ENCODE measurements at regions not wholly inside any gene's neighbourhood (a gene's known extent, or its start where the extent isn't known, plus 50 kb on each side); places are given as distances from the start of the nearest gene placed in this dataset.

GRCh38 chr6:164842085-164842484, 467.3 kb downstream of the C6orf118 start:
- Histone ChIP-seq H4K8ac (replicated peaks; ENCODE audit: insufficient read length, low read depth, low read length) (no peak overlapping the region), H3K79me1 (ENCODE audit: insufficient read depth, low read depth, low read length, poor library complexity, severe bottlenecking) (no peaks in the 10 kb centered on the region), H2AFZ (ENCODE audit: low read length) (no peak overlapping the region), H3K23me2 (ENCODE audit: insufficient read length, low read depth, low read length, poor library complexity, severe bottlenecking) (no peaks in the 10 kb centered on the region), H4K91ac (ENCODE audit: insufficient read length, low read depth, low read length) (no peak overlapping the region), H3K4me2 (ENCODE audit: insufficient read depth, insufficient read length, low read length) (no peak overlapping the region), H3K56ac (ENCODE audit: insufficient read length, low read depth, low read length) (no peak overlapping the region), H4K5ac (ENCODE audit: insufficient read length, low read depth, low read length) (no peak overlapping the region), H2BK20ac (ENCODE audit: low read depth, low read length, poor library complexity, severe bottlenecking) (no peak overlapping the region), H4K20me1 (ENCODE audit: control insufficient read depth, insufficient read depth, insufficient read length) (no peaks in the 10 kb centered on the region), H3K18ac (ENCODE audit: insufficient read length, low read depth, low read length) (no peak overlapping the region), H3K79me2 (ENCODE audit: insufficient read depth, low read length) (no peaks in the 10 kb centered on the region), H3K14ac (ENCODE audit: insufficient read depth, low read length) (no peak overlapping the region), H3K9ac (ENCODE audit: extremely low read depth, insufficient read length, low read length) (no peak overlapping the region), H3T11ph (ENCODE audit: low read length) (no peak overlapping the region), H2AK5ac (ENCODE audit: insufficient read length, low read length) (no peak overlapping the region), H2BK120ac (ENCODE audit: low read depth, low read length, poor library complexity, severe bottlenecking) (no peak overlapping the region), H2BK15ac (ENCODE audit: low read depth, low read length) (no peak overlapping the region), H3K27ac (ENCODE audit: insufficient read length, low read depth, low read length) (no peak overlapping the region), H3K23ac (ENCODE audit: insufficient read length, low read depth, low read length) (no peak overlapping the region), H3K27me3 (ENCODE audit: insufficient read depth, low read length) (no peaks in the 10 kb centered on the region), H2BK12ac (ENCODE audit: insufficient read length, low read depth, low read length) (no peak overlapping the region), H3K9me3 (ENCODE audit: control insufficient read depth, low read depth, low read length) (no peaks in the 10 kb centered on the region), H2BK5ac (ENCODE audit: insufficient read length, low read length) (no peak overlapping the region), H3K4me1 (ENCODE audit: insufficient read depth, low read length) (no peaks in the 10 kb centered on the region), H3K4ac (ENCODE audit: low read depth, low read length) (no peak overlapping the region)
- H3K4me3 Mint-ChIP-seq = no peak overlapping the region
- no peaks in the 10 kb centered on the region for H3K27me3 Mint-ChIP-seq (ENCODE audit: low read depth)
- no CpG with 5 or more reads among the region's 1 CpG for WGBS (ENCODE audit: extremely low coverage, insufficient read length, low lambda C conversion rate)
- TF ChIP-seq CTCF (conservative IDR thresholded peaks at IDR 0.05) = no peak
- peaks cover 0 to 22% (median 0%) of the 10 kb centered on the region in 3 experiments; a peak in 5 of 7 replicates for H3K36me3 Mint-ChIP-seq (ENCODE audit: insufficient read depth in 1 of 3, low read depth in 3 of 3)
- H3K27ac Mint-ChIP-seq = no peak overlapping the region
- no peak for DNase-seq
- peaks cover 6 to 7% of the 10 kb centered on the region in 2 experiments; a peak in 3 of 5 replicates for H3K9me3 Mint-ChIP-seq
- no peaks in the 10 kb centered on the region for H3K4me1 Mint-ChIP-seq

Data from H9 (cell line).